HepG2 (cell line): ENCODE measurements at regions not wholly inside any gene's neighbourhood (a gene's known extent, or its start where the extent isn't known, plus 50 kb on each side); places are given as distances from the start of the nearest gene placed in this dataset.

ENCODE experiments used
- ATAC-seq: fragments of 200-7000 bp; cut with Tn5 transposase; 3 replicates; pipeline ENCODE4 v1.9.1; 2020; ENCODE audit warnings: mild to moderate bottlenecking, moderate library complexity
- BruUV-seq: library from RNA; stranded (reverse); fragments of 400-500 nt; replicated peaks from 2 replicates; lab custom pipeline; 2021; lab: Mats Ljungman, UMichigan
- CTCF ChIA-PET: fragments of 300-600 bp; formaldehyde crosslinking; extraction: SDS; loops from one replicate; lab custom pipeline; 2021; ENCODE audit warnings: low total read pairs, inconsistent platforms, low intra/inter-chr PET ratio; lab: Yijun Ruan, JAX
- POLR2A ChIA-PET: fragments of 350-600 bp; sonication (Branson Sonifier 250); formaldehyde crosslinking; loops from one replicate; lab custom pipeline; 2020; ENCODE audit warnings: antibody characterized with exemption, inconsistent platforms; lab: Yijun Ruan, JAX
- DNase-seq: peaks from one replicate; pipeline ENCODE4 v3.0.0-alpha.2; 2015; ENCODE audit warnings: low spot score
- FAIRE-seq: peaks from 3 replicates; lab custom pipeline; 2011; peaks lifted over from hg19 to GRCh38; lab: Jason Lieb, UNC
- H2AFZ ChIP-seq: one replicate; pipeline ENCODE4 v1.6.1; 2011; ENCODE audit warnings: low read length, inconsistent platforms
- H3K27ac ChIP-seq: fragments of 300-600 bp; 3 replicates; pipeline ENCODE4 v1.8.0; 2011; ENCODE audit warnings: mixed run types, mild to moderate bottlenecking, mixed read lengths, low read length, inconsistent platforms; ENCODE audit not compliant: insufficient read depth; ENCODE audit errors: extremely low read length
- H3K27me3 ChIP-seq, 2 experiments: fragments of 200-600 bp in 1 of 2; 2 replicates in 1 of 2; 3 replicates in 1 of 2; pipeline versions ENCODE4 v1.6.0 to v1.8.0; 2011; ENCODE audit warnings: low read length in 2 of 2, mild to moderate bottlenecking in 2 of 2, moderate library complexity in 2 of 2, inconsistent platforms in 1 of 2; ENCODE audit not compliant: insufficient read depth in 2 of 2, control insufficient read depth in 1 of 2
- H3K36me3 ChIP-seq, 2 experiments: fragments of 200-600 bp in 1 of 2; replicated peaks in 1 of 2; 2 replicates in 1 of 2; 3 replicates in 1 of 2; pipeline versions ENCODE4 v1.5.1 to v1.8.0; 2011; ENCODE audit warnings: low read length in 2 of 2, inconsistent platforms in 1 of 2; ENCODE audit not compliant: insufficient read depth in 2 of 2, control insufficient read depth in 1 of 2
- H3K4me1 ChIP-seq: 2 replicates; pipeline ENCODE4 v1.5.1; 2012; ENCODE audit warnings: low read length, inconsistent platforms; ENCODE audit not compliant: insufficient read depth
- H3K4me2 ChIP-seq: 2 replicates; pipeline ENCODE4 v1.6.0; 2011; ENCODE audit warnings: low read depth, low read length, inconsistent platforms
- H3K4me3 ChIP-seq, 3 experiments: fragments of 200-600 bp in 1 of 3; sonication (generic), shearing (Covaris generic) in 1 of 3; replicated peaks in 1 of 3; 2 replicates each; pipeline ENCODE4 v1.5.1; 2011 to 2016; ENCODE audit warnings: low read length in 3 of 3, inconsistent platforms in 2 of 3, low read depth in 2 of 3, mild to moderate bottlenecking in 2 of 3, control low read depth in 1 of 3, mixed read lengths in 1 of 3; ENCODE audit not compliant: insufficient read depth in 1 of 3
- H3K79me2 ChIP-seq: one replicate; pipeline ENCODE4 v1.6.1; 2011; ENCODE audit warnings: low read length, inconsistent platforms; ENCODE audit not compliant: insufficient read depth
- H3K9ac ChIP-seq: 2 replicates; pipeline ENCODE4 v1.6.0; 2011; ENCODE audit warnings: mild to moderate bottlenecking, low read depth, low read length, inconsistent platforms; ENCODE audit not compliant: insufficient read depth
- H3K9me3 ChIP-seq: 2 replicates; pipeline ENCODE4 v1.5.1; 2012; ENCODE audit warnings: mild to moderate bottlenecking, low read length
- H4K20me1 ChIP-seq: 2 replicates; pipeline ENCODE4 v1.6.0; 2011; ENCODE audit warnings: inconsistent platforms, mild to moderate bottlenecking, low read length, moderate library complexity; ENCODE audit not compliant: insufficient read depth
- ADNP ChIP-seq: sonication (generic); formaldehyde crosslinking; IDR thresholded peaks from 2 replicates; pipeline ENCODE4 v1.4.0; 2020; ENCODE audit warnings: missing genetic modification reagents
- MIER2 ChIP-seq: IDR thresholded peaks from 2 replicates; pipeline ENCODE4 v1.6.1; 2016; ENCODE audit warnings: missing biosample characterization, missing genetic modification reagents
- MTA1 ChIP-seq: sonication (generic); formaldehyde crosslinking; IDR thresholded peaks from 2 replicates; pipeline ENCODE4 v1.4.0; 2020; ENCODE audit warnings: missing genetic modification reagents, mild to moderate bottlenecking, borderline replicate concordance
- PLSCR1 ChIP-seq: sonication (generic); formaldehyde crosslinking; IDR thresholded peaks from 2 replicates; pipeline ENCODE4 v1.5.0; 2020; ENCODE audit warnings: missing genetic modification reagents, mild to moderate bottlenecking, borderline replicate concordance
- RFXANK ChIP-seq: IDR thresholded peaks from 2 replicates; pipeline ENCODE4 v1.6.1; 2016
- SOX6 ChIP-seq, 2 experiments: fragments of 450-650 bp in 1 of 2; sonication (generic) in 1 of 2; formaldehyde crosslinking in 1 of 2; IDR thresholded peaks; 2 replicates each; pipeline versions ENCODE4 v1.4.0 to v1.6.1; 2017 to 2020; ENCODE audit warnings: antibody characterized with exemption in 1 of 2, mild to moderate bottlenecking in 1 of 2, missing genetic modification reagents in 1 of 2
- TEAD3 ChIP-seq: optimal IDR thresholded peaks from 2 replicates; pipeline ENCODE3; 2016; ENCODE audit warnings: borderline replicate concordance
- THAP8 ChIP-seq: sonication (generic); formaldehyde crosslinking; IDR thresholded peaks from 2 replicates; pipeline ENCODE4 v1.5.1; 2020; ENCODE audit warnings: missing genetic modification reagents, mild to moderate bottlenecking, borderline replicate concordance
- XBP1 ChIP-seq: sonication (generic); formaldehyde crosslinking; IDR thresholded peaks from 2 replicates; pipeline ENCODE4 v1.5.0; 2020; ENCODE audit warnings: missing genetic modification reagents
- ZNF275 ChIP-seq: sonication (generic); formaldehyde crosslinking; IDR thresholded peaks from 2 replicates; pipeline ENCODE4 v1.8.0; 2022; ENCODE audit warnings: missing genetic modification reagents, mild to moderate bottlenecking, inconsistent platforms, borderline replicate concordance
- WGBS: methylation state at CpG from one replicate; pipeline ENCODE4 v1.1.6; 2017; ENCODE audit warnings: low lambda C conversion rate; 5-methylcytosine and 5-hydroxymethylcytosine counted together
- in situ Hi-C: cut with HindIII; loops from 2 replicates; pipeline ENCODE4 v1.10.0; 2017; ENCODE audit warnings: low pct_unique_long_range_greater_than_20kb; ENCODE audit not compliant: extremely low pct_ligation_motif_present
- intact Hi-C: fragments of 100-400 bp; cut with micrococcal nuclease; formaldehyde crosslinking; loops from one replicate; pipeline ENCODE4 v1.10.0; 2022; ENCODE audit not compliant: unreplicated experiment

GRCh38 chr14:53651096-53651740 lies 305.4 kb downstream of the BMP4 start:
- Histone ChIP-seq H3K9ac (no peak overlapping the region), H3K4me2 (no peak overlapping the region), H3K27ac (no peak overlapping the region), H3K9me3 (no peaks in the 10 kb centered on the region), H3K4me1 (no peaks in the 10 kb centered on the region), H3K4me3 (no peak overlapping the region), H2AFZ (no peak overlapping the region), H4K20me1 (no peaks in the 10 kb centered on the region)
- ChIA-PET CTCF (no interaction called here), POLR2A (no interaction called here)
- in situ Hi-C loops (loop anchor here (10.0 kb wide), 1 partner anchor 694 kb away; no protein-coding TSS in a partner anchor), intact Hi-C loops (no loop called here)
- ATAC-seq (no peak), DNase-seq (no peak)
- TF ChIP-seq SOX6 (IDR thresholded peaks at IDR 0.05): no peak
- TF ChIP-seq SOX6 (CRISPR knock-in tag; IDR thresholded peaks at IDR 0.05): no peak
- TF ChIP-seq ZNF275: no peak
- TF ChIP-seq THAP8: no peak
- no peak for TF ChIP-seq RFXANK (CRISPR knock-in tag)
- TF ChIP-seq MIER2 (CRISPR knock-in tag): no peak
- no peak for TF ChIP-seq TEAD3
- TF ChIP-seq PLSCR1 (CRISPR knock-in tag): no peak
- TF ChIP-seq XBP1 (CRISPR knock-in tag): no peak
- TF ChIP-seq ADNP (CRISPR knock-in tag): no peak
- no peak for TF ChIP-seq MTA1 (CRISPR knock-in tag)
- TF ChIP-seq, all 625 proteins: peak for 0
- Histone ChIP-seq H3K79me2 (no peaks in the 10 kb centered on the region), H3K27me3 (no peaks in the 10 kb centered on the region), H3K36me3 (no peaks in the 10 kb centered on the region)
- no TSS peak for BruUV-seq
- WGBS: 78% methylated on average over 3 of the region's 3 CpGs
- FAIRE-seq: no peak
